H9 (cell line): ENCODE measurements at regions not wholly inside any gene's neighbourhood (a gene's known extent, or its start where the extent isn't known, plus 50 kb on each side); places are given as distances from the start of the nearest gene placed in this dataset.

ENCODE experiments used
- DNase-seq: peaks from one replicate; pipeline ENCODE4 v3.0.0-alpha.2; 2017
- H2AFZ ChIP-seq: one replicate; pipeline ENCODE4 v1.6.1; 2013; ENCODE audit warnings: mild to moderate bottlenecking, low read length, control low read depth, moderate library complexity
- H2AK5ac ChIP-seq: 2 replicates; pipeline ENCODE4 v1.6.1; 2013; ENCODE audit warnings: low read length, control low read depth, mixed read lengths; ENCODE audit not compliant: insufficient read length
- H2BK120ac ChIP-seq: one replicate; pipeline ENCODE4 v1.6.1; 2013; ENCODE audit warnings: low read depth, mild to moderate bottlenecking, low read length, control low read depth, inconsistent platforms; ENCODE audit not compliant: poor library complexity, severe bottlenecking
- H2BK12ac ChIP-seq: 2 replicates; pipeline ENCODE4 v1.6.1; 2013; ENCODE audit warnings: low read length, control low read depth, mixed read lengths, low read depth; ENCODE audit not compliant: insufficient read length
- H2BK15ac ChIP-seq: 2 replicates; pipeline ENCODE4 v1.6.1; 2013; ENCODE audit warnings: low read depth, low read length, control low read depth
- H2BK20ac ChIP-seq: one replicate; pipeline ENCODE4 v1.6.1; 2013; ENCODE audit warnings: low read depth, mild to moderate bottlenecking, low read length, control low read depth, inconsistent platforms; ENCODE audit not compliant: poor library complexity, severe bottlenecking
- H2BK5ac ChIP-seq: 2 replicates; pipeline ENCODE4 v1.6.1; 2013; ENCODE audit warnings: low read length, control low read depth, mixed read lengths; ENCODE audit not compliant: insufficient read length
- H3K14ac ChIP-seq: 2 replicates; pipeline ENCODE4 v1.6.1; 2013; ENCODE audit warnings: low read length, control low read depth; ENCODE audit not compliant: insufficient read depth
- H3K18ac ChIP-seq: 2 replicates; pipeline ENCODE4 v1.6.1; 2013; ENCODE audit warnings: low read depth, mild to moderate bottlenecking, mixed read lengths, low read length, control low read depth; ENCODE audit not compliant: insufficient read length
- H3K23ac ChIP-seq: 2 replicates; pipeline ENCODE4 v1.6.1; 2013; ENCODE audit warnings: low read length, control low read depth, mixed read lengths, low read depth; ENCODE audit not compliant: insufficient read length
- H3K23me2 ChIP-seq: 2 replicates; pipeline ENCODE4 v1.6.1; 2013; ENCODE audit warnings: low read depth, mild to moderate bottlenecking, mixed read lengths, low read length, control low read depth; ENCODE audit not compliant: insufficient read length, poor library complexity, severe bottlenecking
- H3K27ac ChIP-seq: 2 replicates; pipeline ENCODE4 v1.5.1; 2013; ENCODE audit warnings: low read length, control low read depth, mixed read lengths, low read depth; ENCODE audit not compliant: insufficient read length
- H3K27me3 ChIP-seq: 2 replicates; pipeline ENCODE4 v1.6.1; 2013; ENCODE audit warnings: low read length, control low read depth, inconsistent platforms; ENCODE audit not compliant: insufficient read depth
- H3K4ac ChIP-seq: 2 replicates; pipeline ENCODE4 v1.6.1; 2013; ENCODE audit warnings: low read depth, mild to moderate bottlenecking, control low read depth, inconsistent platforms, low read length, moderate library complexity
- H3K4me1 ChIP-seq: 2 replicates; pipeline ENCODE4 v1.6.1; 2013; ENCODE audit warnings: low read length, control low read depth, inconsistent platforms; ENCODE audit not compliant: insufficient read depth
- H3K4me2 ChIP-seq: 2 replicates; pipeline ENCODE4 v1.6.1; 2013; ENCODE audit warnings: low read length, control low read depth, mixed read lengths; ENCODE audit not compliant: insufficient read length, insufficient read depth
- H3K56ac ChIP-seq: 2 replicates; pipeline ENCODE4 v1.6.1; 2013; ENCODE audit warnings: low read depth, mild to moderate bottlenecking, mixed read lengths, low read length, control low read depth; ENCODE audit not compliant: insufficient read length
- H3K79me1 ChIP-seq: 2 replicates; pipeline ENCODE4 v1.6.1; 2013; ENCODE audit warnings: low read depth, mild to moderate bottlenecking, moderate library complexity, low read length, control low read depth, inconsistent platforms; ENCODE audit not compliant: insufficient read depth, poor library complexity, severe bottlenecking
- H3K79me2 ChIP-seq: 2 replicates; pipeline ENCODE4 v1.6.1; 2013; ENCODE audit warnings: low read length, control low read depth, inconsistent platforms; ENCODE audit not compliant: insufficient read depth
- H3K9ac ChIP-seq: 2 replicates; pipeline ENCODE4 v1.6.1; 2013; ENCODE audit warnings: low read length, control low read depth, mixed read lengths; ENCODE audit not compliant: insufficient read length; ENCODE audit errors: extremely low read depth
- H3K9me3 ChIP-seq: one replicate; pipeline ENCODE4 v1.6.1; 2013; ENCODE audit warnings: low read depth, low read length, inconsistent platforms; ENCODE audit not compliant: control insufficient read depth
- H3T11ph ChIP-seq: one replicate; pipeline ENCODE4 v1.6.1; 2013; ENCODE audit warnings: mild to moderate bottlenecking, low read length, control low read depth, inconsistent platforms
- H4K20me1 ChIP-seq: one replicate; pipeline ENCODE4 v1.6.1; 2013; ENCODE audit not compliant: control insufficient read depth, insufficient read length, insufficient read depth
- H4K5ac ChIP-seq: 2 replicates; pipeline ENCODE4 v1.6.1; 2013; ENCODE audit warnings: low read depth, mild to moderate bottlenecking, mixed read lengths, low read length, control low read depth; ENCODE audit not compliant: insufficient read length
- H4K8ac ChIP-seq: replicated peaks from 2 replicates; pipeline ENCODE4 v1.6.1; 2013; ENCODE audit warnings: low read length, control low read depth, mixed read lengths, low read depth; ENCODE audit not compliant: insufficient read length
- H4K91ac ChIP-seq: 2 replicates; pipeline ENCODE4 v1.6.1; 2013; ENCODE audit warnings: low read depth, mild to moderate bottlenecking, moderate library complexity, mixed read lengths, low read length, control low read depth; ENCODE audit not compliant: insufficient read length
- H3K27ac Mint-ChIP-seq, 3 experiments: 2 replicates in 2 of 3; 3 replicates in 1 of 3; pipeline ENCODE4 v1.8.0; 2020 to 2021; ENCODE audit warnings: mixed read lengths in 3 of 3, mild to moderate bottlenecking in 1 of 3, moderate library complexity in 1 of 3
- H3K27me3 Mint-ChIP-seq: 2 replicates; pipeline ENCODE4 v1.8.0; 2021; ENCODE audit warnings: low read depth, mild to moderate bottlenecking, moderate library complexity, mixed read lengths
- H3K36me3 Mint-ChIP-seq, 3 experiments: 2 replicates in 2 of 3; 3 replicates in 1 of 3; pipeline ENCODE4 v1.8.0; 2020 to 2021; ENCODE audit warnings: low read depth in 3 of 3, mixed read lengths in 3 of 3; ENCODE audit not compliant: insufficient read depth in 1 of 3
- H3K4me1 Mint-ChIP-seq, 2 experiments: 2 replicates each; pipeline ENCODE4 v1.8.0; 2020; ENCODE audit warnings: mixed read lengths in 2 of 2
- H3K4me3 Mint-ChIP-seq, 2 experiments: 2 replicates in 1 of 2; 3 replicates in 1 of 2; pipeline ENCODE4 v1.8.0; 2020 to 2021; ENCODE audit warnings: mild to moderate bottlenecking in 2 of 2, mixed read lengths in 2 of 2, moderate library complexity in 1 of 2
- H3K9me3 Mint-ChIP-seq, 2 experiments: 2 replicates in 1 of 2; 3 replicates in 1 of 2; pipeline ENCODE4 v1.8.0; 2020; ENCODE audit warnings: mild to moderate bottlenecking in 2 of 2, mixed read lengths in 2 of 2, moderate library complexity in 1 of 2
- WGBS: extraction: QIAGEN DNeasy Blood & Tissue Kit; methylation state at CpG from one replicate; pipeline ENCODE4 v1.1.7; 2013; ENCODE audit warnings: missing lambda C conversion rate, low lambda C conversion rate, mixed read lengths; ENCODE audit not compliant: insufficient read length; ENCODE audit errors: extremely low coverage; 5-methylcytosine and 5-hydroxymethylcytosine counted together
- TF ChIP-seq, protein P1 (sequence below): fragments of 200-600 bp; sonication (generic); conservative IDR thresholded peaks from 3 replicates; pipeline ENCODE4 v1.8.0; 2021; ENCODE audit warnings: antibody characterized with exemption, mild to moderate bottlenecking

- H3K4me1 ChIP-seq: no peaks in the 10 kb centered on the region; the same call in 1 of the 2 replicates
- no peak overlapping the region for H3K9ac ChIP-seq
- H2BK12ac ChIP-seq: no peak overlapping the region
- no peaks in the 10 kb centered on the region for H4K20me1 ChIP-seq
- TF ChIP-seq, protein P1, sequence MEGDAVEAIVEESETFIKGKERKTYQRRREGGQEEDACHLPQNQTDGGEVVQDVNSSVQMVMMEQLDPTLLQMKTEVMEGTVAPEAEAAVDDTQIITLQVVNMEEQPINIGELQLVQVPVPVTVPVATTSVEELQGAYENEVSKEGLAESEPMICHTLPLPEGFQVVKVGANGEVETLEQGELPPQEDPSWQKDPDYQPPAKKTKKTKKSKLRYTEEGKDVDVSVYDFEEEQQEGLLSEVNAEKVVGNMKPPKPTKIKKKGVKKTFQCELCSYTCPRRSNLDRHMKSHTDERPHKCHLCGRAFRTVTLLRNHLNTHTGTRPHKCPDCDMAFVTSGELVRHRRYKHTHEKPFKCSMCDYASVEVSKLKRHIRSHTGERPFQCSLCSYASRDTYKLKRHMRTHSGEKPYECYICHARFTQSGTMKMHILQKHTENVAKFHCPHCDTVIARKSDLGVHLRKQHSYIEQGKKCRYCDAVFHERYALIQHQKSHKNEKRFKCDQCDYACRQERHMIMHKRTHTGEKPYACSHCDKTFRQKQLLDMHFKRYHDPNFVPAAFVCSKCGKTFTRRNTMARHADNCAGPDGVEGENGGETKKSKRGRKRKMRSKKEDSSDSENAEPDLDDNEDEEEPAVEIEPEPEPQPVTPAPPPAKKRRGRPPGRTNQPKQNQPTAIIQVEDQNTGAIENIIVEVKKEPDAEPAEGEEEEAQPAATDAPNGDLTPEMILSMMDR: no peak
- H2BK120ac ChIP-seq: no peak overlapping the region
- H3K9me3 Mint-ChIP-seq: peaks cover 0 to 2% of the 10 kb centered on the region in 2 experiments; a peak in 2 of 5 replicates
- no peaks in the 10 kb centered on the region for H3K23me2 ChIP-seq
- no peak overlapping the region for H2BK15ac ChIP-seq
- H3K4me2 ChIP-seq: no peak overlapping the region
- no peak overlapping the region for H2AFZ ChIP-seq
- no peak for DNase-seq
- no peak overlapping the region for H3T11ph ChIP-seq
- no peaks in the 10 kb centered on the region for H3K27me3 ChIP-seq
- no peak overlapping the region for H4K5ac ChIP-seq
- no peak overlapping the region for H3K4ac ChIP-seq
- no peaks in the 10 kb centered on the region for H3K9me3 ChIP-seq
- H3K4me1 Mint-ChIP-seq: peaks cover 5 to 7% of the 10 kb centered on the region in 2 experiments
- no peak overlapping the region for H2BK5ac ChIP-seq
- H3K4me3 Mint-ChIP-seq: no peak overlapping the region
- no peaks in the 10 kb centered on the region; the same call in 1 of the 2 replicates for H3K79me2 ChIP-seq
- no CpG with 5 or more reads among the region's 4 CpGs for WGBS
- H3K36me3 Mint-ChIP-seq: no peaks in the 10 kb centered on the region; a peak in 1 of 7 replicates
- H3K56ac ChIP-seq: no peak overlapping the region
- no peak overlapping the region for H4K91ac ChIP-seq
- H3K27me3 Mint-ChIP-seq: no peaks in the 10 kb centered on the region
- H3K14ac ChIP-seq: no peak overlapping the region
- H2BK20ac ChIP-seq: no peak overlapping the region
- no peak overlapping the region for H4K8ac ChIP-seq
- H3K79me1 ChIP-seq: no peaks in the 10 kb centered on the region
- no peak overlapping the region for H2AK5ac ChIP-seq
- no peak overlapping the region for H3K27ac ChIP-seq
- H3K18ac ChIP-seq: no peak overlapping the region
- H3K27ac Mint-ChIP-seq: no peak overlapping the region
- no peak overlapping the region for H3K23ac ChIP-seq
These were observed 135.7 kb downstream of the ADSS2 start for GRCh38 chr1:244315996-244316395.
